ENCODE measurements at regions not wholly inside any gene's neighbourhood (a gene's known extent, or its start where the extent isn't known, plus 50 kb on each side); places are given as distances from the start of the nearest gene placed in this dataset.

GRCh38 chr5:143546394-143546793 is 142.9 kb upstream of the NR3C1 start:
- no peaks in the 10 kb centered on the region for H3K9me2 ChIP-seq (replicated peaks; ENCODE audit: insufficient read depth)

GRCh38 chr5:143544606-143545005 is 141.1 kb upstream of the NR3C1 start:
- no peak overlapping the region for H3K27ac ChIP-seq
- DNase-seq (ENCODE audit: low spot score), result no peak

More at GRCh38 chr5:143546394-143546793, 142.9 kb upstream of the NR3C1 start:
- Histone ChIP-seq H3K4me2 (no peak overlapping the region), H2AFZ (no peak overlapping the region), H3K9me3 (ENCODE audit: low read depth) (no peaks in the 10 kb centered on the region), H3K27ac (no peak overlapping the region), H3K4me3 (no peak overlapping the region), H3K4me1 (ENCODE audit: insufficient read depth) (no peaks in the 10 kb centered on the region), H3K79me2 (no peaks in the 10 kb centered on the region), H3K27me3 (no peaks in the 10 kb centered on the region), H4K20me1 (ENCODE audit: insufficient read depth, poor library complexity, severe bottlenecking) (no peaks in the 10 kb centered on the region), H3K36me3 (replicated peaks; ENCODE audit: insufficient read depth, low read depth) (no peaks in the 10 kb centered on the region)
- TF ChIP-seq EZH2 (IDR thresholded peaks at IDR 0.05; ENCODE audit: borderline replicate concordance) (no peak), CTCF (IDR thresholded peaks at IDR 0.05; ENCODE audit: poor library complexity) (no peak), EZH2phosphoT487 (IDR thresholded peaks at IDR 0.05; ENCODE audit: low read depth, severe bottlenecking, unreplicated experiment) (no peak)
- no peak for DNase-seq (ENCODE audit: low spot score)

GRCh38 chr5:143543358-143544255 is 140.1 kb upstream of the NR3C1 start:
- H3K9me3 ChIP-seq (ENCODE audit: low read depth), result no peaks in the 10 kb centered on the region
- TF ChIP-seq EZH2phosphoT487 (IDR thresholded peaks at IDR 0.05; ENCODE audit: low read depth, severe bottlenecking, unreplicated experiment) (no peak), EZH2 (IDR thresholded peaks at IDR 0.05; ENCODE audit: borderline replicate concordance) (no peak), CTCF (IDR thresholded peaks at IDR 0.05; ENCODE audit: poor library complexity) (no peak)
- no peak overlapping the region for H3K4me2 ChIP-seq
- no peaks in the 10 kb centered on the region for H3K9me2 ChIP-seq (replicated peaks; ENCODE audit: insufficient read depth)
- H2AFZ ChIP-seq, result no peak overlapping the region
- WGBS (ENCODE audit: low lambda C conversion rate, missing lambda C conversion rate), result 61% methylated on average over 2 of the region's 2 CpGs
- no peak overlapping the region for H3K4me3 ChIP-seq
- no peaks in the 10 kb centered on the region for H4K20me1 ChIP-seq (ENCODE audit: insufficient read depth, poor library complexity, severe bottlenecking)
- H3K27ac ChIP-seq, result no peak overlapping the region
- H3K79me2 ChIP-seq, result no peaks in the 10 kb centered on the region
- no peaks in the 10 kb centered on the region for H3K36me3 ChIP-seq (replicated peaks; ENCODE audit: insufficient read depth, low read depth)
- no peaks in the 10 kb centered on the region for H3K4me1 ChIP-seq (ENCODE audit: insufficient read depth)
- no peaks in the 10 kb centered on the region for H3K27me3 ChIP-seq
- DNase-seq (ENCODE audit: low spot score), result no peak

More at GRCh38 chr5:143544606-143545005, 141.1 kb upstream of the NR3C1 start:
- no peaks in the 10 kb centered on the region for H3K36me3 ChIP-seq (replicated peaks; ENCODE audit: insufficient read depth, low read depth)
- no peak overlapping the region for H3K4me3 ChIP-seq
- H3K4me2 ChIP-seq, result no peak overlapping the region
- no peaks in the 10 kb centered on the region for H3K4me1 ChIP-seq (ENCODE audit: insufficient read depth)
- no peaks in the 10 kb centered on the region for H3K79me2 ChIP-seq
- H3K9me2 ChIP-seq (replicated peaks; ENCODE audit: insufficient read depth), result no peaks in the 10 kb centered on the region
- H3K27me3 ChIP-seq, result no peaks in the 10 kb centered on the region
- no peak overlapping the region for H2AFZ ChIP-seq
- no peak for TF ChIP-seq CTCF (IDR thresholded peaks at IDR 0.05; ENCODE audit: poor library complexity)
- TF ChIP-seq EZH2phosphoT487 (IDR thresholded peaks at IDR 0.05; ENCODE audit: low read depth, severe bottlenecking, unreplicated experiment), result no peak
- TF ChIP-seq EZH2 (IDR thresholded peaks at IDR 0.05; ENCODE audit: borderline replicate concordance), result no peak
- no peaks in the 10 kb centered on the region for H4K20me1 ChIP-seq (ENCODE audit: insufficient read depth, poor library complexity, severe bottlenecking)
- no peaks in the 10 kb centered on the region for H3K9me3 ChIP-seq (ENCODE audit: low read depth)

Measured in hepatocyte (in vitro differentiated cells).